IPS DF 4.7 (cell line): ENCODE measurements at regions not wholly inside any gene's neighbourhood (a gene's known extent, or its start where the extent isn't known, plus 50 kb on each side); places are given as distances from the start of the nearest gene placed in this dataset.

Experiments
- DNase-seq: peaks from one replicate; pipeline ENCODE4 v3.0.0-alpha.2; 2013; ENCODE audit warnings: low spot score; ENCODE audit errors: extremely low read depth

DNA sequence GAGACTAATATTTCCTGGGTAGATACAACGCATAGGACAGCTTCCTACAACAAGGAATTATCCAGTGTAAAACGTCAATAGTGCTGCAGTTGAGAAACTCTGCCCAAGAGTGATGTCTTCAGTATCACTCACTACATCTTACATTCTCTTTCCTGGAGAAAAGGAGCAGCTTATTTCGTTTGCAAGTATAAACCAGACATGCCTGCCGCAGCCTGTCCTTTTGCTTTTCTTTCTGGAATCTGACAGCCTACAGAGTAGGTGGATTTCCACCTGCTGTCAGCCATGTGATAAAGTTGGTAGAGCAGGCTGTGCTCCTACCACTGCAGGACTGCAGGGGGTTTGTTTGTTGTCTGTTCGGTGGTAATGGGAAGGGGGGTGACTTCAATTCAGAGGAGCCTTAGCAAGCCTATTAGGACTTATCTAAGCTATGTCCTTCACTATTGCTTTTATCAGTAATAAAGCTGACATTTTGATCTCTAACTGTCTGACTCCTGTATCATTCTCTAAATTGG, 439.1 kb downstream of the GRB14 start:
- no peak for DNase-seq

- DNase-seq: no peak
These were observed 442.3 kb downstream of the GRB14 start for GRCh38 chr2:164178835-164179465.

- DNase-seq: no peak
These were observed 428.8 kb upstream of the FIGN start for GRCh38 chr2:164164602-164165001.

- no peak for DNase-seq
These were observed 419.8 kb upstream of the FIGN start for GRCh38 chr2:164155558-164155957.

- DNase-seq: no peak
These were observed 415.7 kb upstream of the FIGN start for GRCh38 chr2:164151522-164151921.

GRCh38 chr2:164150604-164151003, 414.8 kb upstream of the FIGN start:
- DNase-seq: no peak

DNA sequence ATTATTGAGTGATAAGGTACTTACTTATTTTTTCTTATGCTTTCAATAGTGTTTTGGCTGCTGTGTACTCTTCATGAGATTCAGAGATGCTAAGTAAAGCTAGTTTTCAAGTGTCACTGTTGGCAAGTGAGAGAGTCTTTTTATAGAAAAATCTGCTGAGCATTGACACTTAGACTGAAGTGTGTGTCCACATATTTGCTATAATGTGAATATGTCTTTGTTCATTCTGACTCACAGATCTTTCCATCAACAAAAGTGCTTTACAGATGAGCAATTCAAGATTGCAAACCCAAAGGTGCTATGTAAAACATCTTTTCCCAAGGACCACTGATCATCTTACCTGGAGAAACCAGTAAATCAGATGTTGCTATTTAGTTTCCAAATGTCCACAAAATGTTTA, 410.6 kb upstream of the FIGN start:
- no peak for DNase-seq

GRCh38 chr2:164145093-164145987, 409.5 kb upstream of the FIGN start:
- DNase-seq: no peak

- no peak for DNase-seq
These were observed 407.5 kb upstream of the FIGN start for GRCh38 chr2:164143183-164143930.

GRCh38 chr2:164142755-164143154, 406.9 kb upstream of the FIGN start:
- no peak for DNase-seq

GRCh38 chr2:164141271-164141670, 405.5 kb upstream of the FIGN start:
- DNase-seq: no peak

GRCh38 chr2:164138750-164139149, 402.9 kb upstream of the FIGN start:
- no peak for DNase-seq

GRCh38 chr2:164134336-164134735, 398.5 kb upstream of the FIGN start:
- no peak for DNase-seq

DNA sequence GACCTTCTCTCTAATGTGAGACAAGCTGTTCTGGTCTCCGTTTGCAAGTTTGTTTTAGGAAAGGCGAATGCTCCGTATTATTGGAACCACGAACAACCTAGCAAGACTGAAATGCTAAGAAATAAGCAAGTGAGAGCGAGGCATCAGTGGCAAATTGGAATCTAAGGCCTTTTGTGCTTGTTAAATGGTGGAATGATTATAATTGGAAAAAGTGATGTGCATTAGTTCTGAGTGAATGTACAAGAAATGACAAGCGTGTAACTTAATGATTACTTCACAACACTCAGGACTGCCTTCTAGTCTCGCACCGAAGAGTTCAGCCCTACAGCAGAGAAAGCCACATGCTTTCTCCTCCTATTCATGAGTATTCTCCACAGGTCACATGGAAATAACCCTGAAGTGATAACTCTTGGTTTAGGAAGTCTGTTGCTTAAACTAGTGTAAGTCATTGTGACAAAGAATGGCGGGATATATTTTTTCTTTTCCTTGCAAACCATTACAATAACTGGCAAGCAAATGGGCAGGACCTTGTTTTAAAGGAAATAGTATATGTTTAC, 392.2 kb upstream of the FIGN start:
- no peak for DNase-seq

DNA sequence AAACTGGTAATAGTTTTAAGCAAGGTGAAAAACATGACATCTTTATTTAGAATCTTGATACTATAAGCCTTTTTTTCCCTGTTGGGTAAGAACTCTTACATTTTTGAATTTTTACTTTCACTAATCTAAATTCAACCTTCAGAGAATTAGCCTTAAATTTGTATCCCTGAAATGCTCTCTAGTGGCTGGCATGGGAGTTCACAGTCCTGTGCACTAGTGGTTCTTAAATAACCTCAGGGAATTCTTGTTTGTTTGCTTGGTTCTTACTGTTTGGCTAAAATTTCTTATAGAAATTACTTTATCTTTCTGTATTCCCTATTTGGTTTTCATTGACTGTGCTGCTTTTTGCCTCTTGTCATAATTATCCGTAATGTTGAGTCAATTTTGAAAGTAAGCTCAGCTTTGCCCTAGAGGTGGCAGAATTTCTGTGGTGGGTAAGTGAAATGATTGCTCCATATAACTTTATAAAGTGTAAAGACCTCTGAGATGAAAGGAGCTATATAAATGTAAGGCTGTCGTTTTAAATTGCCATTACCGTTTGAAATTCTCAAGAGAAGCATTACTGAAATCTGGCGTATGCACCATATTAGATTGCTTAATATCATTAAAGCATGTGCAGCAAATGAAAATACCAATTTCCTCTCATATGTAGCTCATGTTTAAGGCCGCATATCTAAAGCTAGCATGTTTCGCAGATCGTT, 391.3 kb upstream of the FIGN start:
- no peak for DNase-seq

GRCh38 chr2:164115806-164116205, 380.0 kb upstream of the FIGN start:
- no peak for DNase-seq

- DNase-seq: no peak
These were observed 379.1 kb upstream of the FIGN start for GRCh38 chr2:164114937-164115336.

DNA sequence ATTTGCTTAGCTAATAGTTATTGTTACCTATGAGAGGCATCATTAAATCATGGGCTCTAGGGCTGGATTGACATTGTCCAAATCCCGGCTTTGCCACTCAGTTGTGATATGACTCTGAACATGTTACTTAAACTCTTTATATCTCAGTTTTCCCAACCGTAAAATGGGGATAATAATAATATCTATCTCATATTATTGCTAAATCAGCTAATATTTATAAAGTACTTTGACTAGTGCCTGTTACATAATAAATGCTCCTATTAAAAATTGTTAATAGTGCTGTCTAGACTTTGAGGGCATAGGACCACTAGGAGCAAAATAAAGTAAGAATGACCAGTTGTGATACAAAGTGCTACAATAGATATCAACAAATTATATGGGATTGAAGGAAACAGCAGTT, 376.3 kb upstream of the FIGN start:
- no peak for DNase-seq

DNA sequence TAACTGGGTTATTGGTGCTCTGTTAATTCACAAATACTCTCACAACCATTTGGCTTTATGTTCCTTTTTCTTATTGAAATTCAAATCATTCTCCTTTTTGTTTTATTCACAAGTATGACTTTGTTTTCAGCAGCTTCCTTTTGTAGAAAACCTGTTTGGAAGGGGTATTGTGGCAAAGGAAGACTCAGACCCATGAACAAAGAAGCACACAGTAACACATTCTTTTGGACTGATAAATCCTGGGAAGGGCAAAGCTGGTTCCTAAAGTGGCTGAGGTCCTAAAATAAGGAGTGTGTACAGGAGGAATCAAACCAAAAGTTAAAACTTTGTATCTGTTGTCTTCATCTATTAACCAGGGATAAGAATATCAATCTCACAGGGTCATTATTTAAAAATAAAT, 374.7 kb upstream of the FIGN start:
- no peak for DNase-seq

- DNase-seq: no peak
These were observed 373.2 kb upstream of the FIGN start for GRCh38 chr2:164109006-164109405.

DNA sequence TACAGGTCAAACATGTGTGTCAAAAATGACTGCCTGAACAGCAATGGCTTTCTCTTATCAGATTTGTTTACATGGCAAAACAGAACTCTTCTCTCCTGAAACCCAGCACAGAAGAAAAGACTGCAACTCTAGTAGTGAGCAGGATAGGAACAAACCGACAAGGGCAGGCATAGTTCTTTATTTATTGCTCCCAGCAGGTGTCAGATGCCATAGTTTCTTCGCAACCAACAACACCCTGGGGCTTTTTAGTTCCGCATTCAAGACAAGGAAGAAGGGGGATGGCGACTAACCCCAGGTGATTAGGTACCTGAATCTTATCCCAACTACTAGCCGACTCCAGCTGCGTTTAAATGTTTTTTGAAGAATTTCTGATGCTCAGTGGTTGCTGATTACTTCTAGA, 367.5 kb upstream of the FIGN start:
- DNase-seq: peak; percentile 33
